K562 (cell line): ENCODE measurements at regions not wholly inside any gene's neighbourhood (a gene's known extent, or its start where the extent isn't known, plus 50 kb on each side); places are given as distances from the start of the nearest gene placed in this dataset.

Experiments
- ATAC-seq: fragments of 200-7000 bp; cut with Tn5 transposase; 3 replicates; pipeline ENCODE4 v1.9.1; 2020; ENCODE audit warnings: moderate library complexity
- BruUV-seq: library from RNA; stranded (reverse); fragments of 400-500 nt; replicated peaks from 2 replicates; lab custom pipeline; 2021; lab: Mats Ljungman, UMichigan
- CTCF ChIA-PET: fragments of 300-600 bp; formaldehyde crosslinking; extraction: SDS; loops from one replicate; lab custom pipeline; 2021; ENCODE audit warnings: low intra/inter-chr PET ratio; lab: Yijun Ruan, JAX
- POLR2A ChIA-PET: fragments of 300-600, 350-650 bp; sonication (Branson Sonifier 250); formaldehyde crosslinking; extraction: SDS; loops from one replicate; lab custom pipeline; 2021; ENCODE audit warnings: antibody characterized with exemption, inconsistent platforms; lab: Yijun Ruan, JAX
- DNase-seq, 4 experiments: peaks; one replicate each; pipeline versions ENCODE4 v3.0.0 to v3.0.0-alpha.2; 2011 to 2018; ENCODE audit warnings: low spot score in 3 of 4, mixed read lengths in 3 of 4; ENCODE audit errors: extremely low read depth in 1 of 4
- FAIRE-seq: peaks from 2 replicates; lab custom pipeline; 2011; peaks lifted over from hg19 to GRCh38; lab: Jason Lieb, UNC
- H2AFZ ChIP-seq: 2 replicates; pipeline ENCODE4 v1.6.0; 2011; ENCODE audit warnings: low read depth, low read length, control low read depth, inconsistent platforms
- H3K27ac ChIP-seq: fragments of 200-600 bp; 3 replicates; pipeline ENCODE4 v1.8.0; 2011; ENCODE audit warnings: low read depth, mild to moderate bottlenecking, control low read depth, inconsistent platforms, low read length, moderate library complexity, mixed read lengths; ENCODE audit errors: extremely low read depth
- H3K27me3 ChIP-seq, 2 experiments: fragments of 300-600 bp in 1 of 2; 2 replicates in 1 of 2; 3 replicates in 1 of 2; pipeline versions ENCODE4 v1.6.0 to v1.8.0; 2011; ENCODE audit warnings: inconsistent platforms in 2 of 2, low read length in 2 of 2, mild to moderate bottlenecking in 1 of 2, mixed read lengths in 1 of 2, moderate library complexity in 1 of 2; ENCODE audit not compliant: control insufficient read depth in 2 of 2, insufficient read depth in 2 of 2
- H3K36me3 ChIP-seq: fragments of 300-600 bp; 3 replicates; pipeline ENCODE4 v1.8.0; 2011; ENCODE audit warnings: mild to moderate bottlenecking, low read length, inconsistent platforms; ENCODE audit not compliant: control insufficient read depth, insufficient read depth
- H3K4me1 ChIP-seq, 2 experiments: fragments of 200-600 bp in 1 of 2; replicated peaks in 1 of 2; 2 replicates in 1 of 2; 3 replicates in 1 of 2; pipeline versions ENCODE4 v1.5.1 to v1.8.0; 2011; ENCODE audit warnings: inconsistent platforms in 2 of 2, low read length in 2 of 2, mild to moderate bottlenecking in 1 of 2, mixed read lengths in 1 of 2, moderate library complexity in 1 of 2; ENCODE audit not compliant: control insufficient read depth in 2 of 2, insufficient read depth in 2 of 2
- H3K4me2 ChIP-seq: 2 replicates; pipeline ENCODE4 v1.6.1; 2011; ENCODE audit warnings: low read length, control low read depth, inconsistent platforms, mixed read lengths; ENCODE audit not compliant: insufficient read depth
- H3K4me3 ChIP-seq: fragments of 200-600 bp; sonication (generic), shearing (Covaris generic); 2 replicates; pipeline ENCODE4 v1.5.1; 2016; ENCODE audit warnings: control low read depth, inconsistent platforms
- H3K79me2 ChIP-seq: fragments of 200-600 bp; 3 replicates; pipeline ENCODE4 v1.8.0; 2011; ENCODE audit warnings: low read length, inconsistent platforms; ENCODE audit not compliant: control insufficient read depth, insufficient read depth
- H3K9ac ChIP-seq, 2 experiments: 2 replicates each; pipeline versions ENCODE4 v1.6.0 to v1.6.1; 2011; ENCODE audit warnings: low read depth in 2 of 2, low read length in 2 of 2, control low read depth in 1 of 2, inconsistent platforms in 1 of 2, mild to moderate bottlenecking in 1 of 2, mixed read lengths in 1 of 2; ENCODE audit not compliant: insufficient read depth in 1 of 2
- H3K9me1 ChIP-seq: one replicate; pipeline ENCODE4 v1.6.0; 2011; ENCODE audit warnings: inconsistent platforms, mild to moderate bottlenecking, low read length, moderate library complexity; ENCODE audit not compliant: control insufficient read depth, insufficient read depth
- H3K9me3 ChIP-seq: replicated peaks from 2 replicates; pipeline ENCODE4 v1.5.1; 2011; ENCODE audit warnings: low read depth, low read length, inconsistent platforms; ENCODE audit not compliant: control insufficient read depth, insufficient read depth
- H4K20me1 ChIP-seq: replicated peaks from 2 replicates; pipeline ENCODE4 v1.6.1; 2011; ENCODE audit warnings: low read length, inconsistent platforms, mixed read lengths; ENCODE audit not compliant: control insufficient read depth, insufficient read depth
- ATF3 ChIP-seq, 2 experiments: fragments of 450-650 bp in 1 of 2; sonication (generic) in 1 of 2; formaldehyde crosslinking in 1 of 2; IDR thresholded peaks in 1 of 2; conservative IDR thresholded peaks in 1 of 2; 2 replicates each; pipeline versions ENCODE4 v1.6.1 to v1.8.1; 2016 to 2023; ENCODE audit warnings: mild to moderate bottlenecking in 2 of 2, moderate library complexity in 2 of 2, inconsistent platforms in 1 of 2, missing genetic modification reagents in 1 of 2
- CHD1 ChIP-seq: fragments of 200-600 bp; sonication (generic); IDR thresholded peaks from one replicate; pipeline ENCODE4 v1.6.1; 2012; ENCODE audit warnings: mild to moderate bottlenecking, moderate library complexity, low read length, inconsistent platforms
- KAT2B ChIP-seq: IDR thresholded peaks from one replicate; pipeline ENCODE4 v1.6.1; 2012; ENCODE audit warnings: low read depth, mild to moderate bottlenecking, control low read depth, inconsistent platforms, low read length, moderate library complexity
- MCM2 ChIP-seq: fragments of 450-650 bp; IDR thresholded peaks from 2 replicates; pipeline ENCODE4 v1.6.1; 2017; ENCODE audit warnings: low read depth, mild to moderate bottlenecking
- MED1 ChIP-seq: sonication (generic); formaldehyde crosslinking; IDR thresholded peaks from 2 replicates; pipeline ENCODE4 v1.8.1; 2023; ENCODE audit warnings: missing genetic modification reagents, borderline replicate concordance
- REST ChIP-seq, 2 experiments: fragments of 450-650 bp; formaldehyde crosslinking in 1 of 2; IDR thresholded peaks; 2 replicates each; pipeline versions ENCODE4 v1.4.0 to v1.6.1; 2014 to 2020; ENCODE audit warnings: mild to moderate bottlenecking in 2 of 2, borderline replicate concordance in 1 of 2, low read depth in 1 of 2
- ZNF174 ChIP-seq: fragments of 250-450 bp; sonication (Bioruptor Pico); IDR thresholded peaks from 2 replicates; pipeline ENCODE4 v1.4.0; 2020; ENCODE audit warnings: mild to moderate bottlenecking
- WGBS: fragments of 100-300 bp; shearing (Covaris generic); methylation state at CpG from one replicate; pipeline ENCODE4 v1.1.6; 2016; ENCODE audit warnings: low coverage, mixed read lengths; ENCODE audit not compliant: insufficient coverage; ENCODE audit errors: missing lambda C conversion rate; 5-methylcytosine and 5-hydroxymethylcytosine counted together
- in situ Hi-C: fragments of 300-500 bp; cut with MboI; formaldehyde crosslinking; loops from 4 replicates; pipeline ENCODE4 v1.15.0; 2018; ENCODE audit warnings: inconsistent platforms, mixed read lengths
- intact Hi-C: fragments of 100-400 bp; cut with micrococcal nuclease; formaldehyde crosslinking; loops from 2 replicates; pipeline ENCODE4 v1.14.2; 2022

GRCh38 chr2:103235283-103235682, 473.5 kb downstream of the TMEM182 start (continued):
- TF ChIP-seq ATF3 (IDR thresholded peaks at IDR 0.05), result no peak
- no peak for TF ChIP-seq ATF3 (CRISPR knock-in tag; conservative IDR thresholded peaks at IDR 0.05)
- no peak for TF ChIP-seq MED1 (CRISPR knock-in tag)
- no peak for TF ChIP-seq ZNF174 (CRISPR knock-in tag)
- TF ChIP-seq KAT2B, result no peak
- no peak for TF ChIP-seq CHD1
- no peak for TF ChIP-seq MCM2

GRCh38 chr2:103249462-103249861, 487.6 kb downstream of the TMEM182 start:
- no peaks in the 10 kb centered on the region for H3K9me3 ChIP-seq
- H3K27me3 ChIP-seq, result no peaks in the 10 kb centered on the region
- in situ Hi-C loops, result no loop called here
- H3K79me2 ChIP-seq, result no peaks in the 10 kb centered on the region
- BruUV-seq, result no TSS peak
- ChIA-PET CTCF (no interaction called here), POLR2A (no interaction called here)
- H3K4me1 ChIP-seq, result no peaks in the 10 kb centered on the region
- no peak for DNase-seq
- no peak overlapping the region for H3K4me2 ChIP-seq
- WGBS, result 2% methylated on average over 4 of the region's 4 CpGs
- H2AFZ ChIP-seq, result no peak overlapping the region
- no peak for ATAC-seq
- H3K9me1 ChIP-seq, result no peaks in the 10 kb centered on the region
- no peak overlapping the region for H3K9ac ChIP-seq
- no peaks in the 10 kb centered on the region for H4K20me1 ChIP-seq
- intact Hi-C loops, result no loop called here
- FAIRE-seq, result no peak
- H3K4me3 ChIP-seq, result no peak overlapping the region
- H3K27ac ChIP-seq, result no peak overlapping the region
- no peaks in the 10 kb centered on the region for H3K36me3 ChIP-seq
- TF ChIP-seq REST (IDR thresholded peaks at IDR 0.05; ENCODE audit: borderline replicate concordance) (no peak), REST (CRISPR knock-in tag; IDR thresholded peaks at IDR 0.05; ENCODE audit: low read depth) (no peak)
